ENCODE measurements at regions not wholly inside any gene's neighbourhood (a gene's known extent, or its start where the extent isn't known, plus 50 kb on each side); places are given as distances from the start of the nearest gene placed in this dataset.

DNA sequence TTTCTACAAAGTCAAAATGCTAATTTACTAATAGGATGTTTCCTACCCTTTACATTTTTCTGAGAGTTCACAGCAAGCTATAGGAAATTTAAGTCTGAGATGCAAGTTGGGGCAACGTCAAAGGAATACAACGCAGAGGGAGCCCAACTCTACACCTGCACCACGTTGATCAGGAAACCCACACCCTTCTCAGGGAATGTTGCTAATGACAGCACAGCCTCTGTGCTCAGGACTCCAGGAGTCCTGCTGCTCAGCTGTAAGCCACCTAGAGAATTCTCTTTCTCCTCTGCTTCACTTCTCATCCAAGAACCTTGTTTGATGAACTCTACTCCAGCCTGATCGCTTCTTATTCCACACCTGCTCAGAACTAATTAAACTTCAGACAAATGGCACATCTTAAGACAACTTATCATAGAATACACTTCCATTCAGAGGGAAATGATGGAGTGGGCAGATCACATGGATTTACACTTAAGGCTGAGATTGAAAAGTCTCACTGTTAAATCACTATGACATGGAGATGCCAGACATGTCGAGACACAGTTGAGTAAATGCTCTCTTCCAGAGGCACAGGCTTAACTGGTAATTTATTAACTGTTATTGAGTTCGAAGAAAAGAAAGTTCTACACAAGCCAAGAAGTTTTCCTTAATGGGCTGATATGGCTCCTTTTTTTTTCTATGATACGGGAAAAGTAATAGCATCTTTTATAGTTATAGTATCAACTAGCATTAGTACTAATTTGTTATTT lies 811.6 kb upstream of the ARGLU1 start:
- Histone ChIP-seq H3K36me3 (ENCODE audit: control insufficient read depth in 2 of 2, insufficient read depth in 1 of 2, low read length in 2 of 2) (no peaks in the 10 kb centered on the region), H3K4me1 (ENCODE audit: control insufficient read depth, insufficient read depth, low read length) (no peaks in the 10 kb centered on the region), H3K27ac (ENCODE audit: extremely low read depth, low read depth, low read length) (no peak overlapping the region), H3K9me3 (ENCODE audit: control insufficient read depth, insufficient read depth, low read depth, low read length) (no peaks in the 10 kb centered on the region), H3K4me3 (ENCODE audit: low read depth, low read length) (no peak overlapping the region)
- CTCF ChIA-PET: no interaction called here
- POLR2A ChIA-PET: no interaction called here
- TF ChIP-seq ZNF843 (tag by site-specific recombination; IDR thresholded peaks at IDR 0.05) (no peak), ZNF830 (tag by site-specific recombination; IDR thresholded peaks at IDR 0.05; ENCODE audit: low read depth) (no peak), OSR2 (tag by site-specific recombination; IDR thresholded peaks at IDR 0.05) (no peak), YY1 (tag by site-specific recombination; IDR thresholded peaks at IDR 0.05) (no peak), SP7 (tag by site-specific recombination; IDR thresholded peaks at IDR 0.05) (no peak), ZNF133 (tag by site-specific recombination; IDR thresholded peaks at IDR 0.05) (no peak), SCRT2 (tag by site-specific recombination; IDR thresholded peaks at IDR 0.05) (no peak), ZNF112 (tag by site-specific recombination; IDR thresholded peaks at IDR 0.05) (no peak), ZNF624 (tag by site-specific recombination; IDR thresholded peaks at IDR 0.05) (no peak), ZNF768 (tag by site-specific recombination; IDR thresholded peaks at IDR 0.05) (no peak), ZNF214 (tag by site-specific recombination; IDR thresholded peaks at IDR 0.05; ENCODE audit: borderline replicate concordance) (no peak), MZF1 (tag by site-specific recombination; IDR thresholded peaks at IDR 0.05; ENCODE audit: borderline replicate concordance) (no peak), BCL11B (tag by site-specific recombination; IDR thresholded peaks at IDR 0.05; ENCODE audit: low read depth) (no peak), ZNF560 (tag by site-specific recombination; IDR thresholded peaks at IDR 0.05; ENCODE audit: borderline replicate concordance) (no peak), ZNF621 (tag by site-specific recombination; IDR thresholded peaks at IDR 0.05) (no peak), ZNF155 (tag by site-specific recombination; IDR thresholded peaks at IDR 0.05) (no peak), ZNF777 (tag by site-specific recombination; IDR thresholded peaks at IDR 0.05; ENCODE audit: borderline replicate concordance) (no peak), OVOL3 (tag by site-specific recombination; IDR thresholded peaks at IDR 0.05) (no peak)
- TF ChIP-seq, protein P1, sequence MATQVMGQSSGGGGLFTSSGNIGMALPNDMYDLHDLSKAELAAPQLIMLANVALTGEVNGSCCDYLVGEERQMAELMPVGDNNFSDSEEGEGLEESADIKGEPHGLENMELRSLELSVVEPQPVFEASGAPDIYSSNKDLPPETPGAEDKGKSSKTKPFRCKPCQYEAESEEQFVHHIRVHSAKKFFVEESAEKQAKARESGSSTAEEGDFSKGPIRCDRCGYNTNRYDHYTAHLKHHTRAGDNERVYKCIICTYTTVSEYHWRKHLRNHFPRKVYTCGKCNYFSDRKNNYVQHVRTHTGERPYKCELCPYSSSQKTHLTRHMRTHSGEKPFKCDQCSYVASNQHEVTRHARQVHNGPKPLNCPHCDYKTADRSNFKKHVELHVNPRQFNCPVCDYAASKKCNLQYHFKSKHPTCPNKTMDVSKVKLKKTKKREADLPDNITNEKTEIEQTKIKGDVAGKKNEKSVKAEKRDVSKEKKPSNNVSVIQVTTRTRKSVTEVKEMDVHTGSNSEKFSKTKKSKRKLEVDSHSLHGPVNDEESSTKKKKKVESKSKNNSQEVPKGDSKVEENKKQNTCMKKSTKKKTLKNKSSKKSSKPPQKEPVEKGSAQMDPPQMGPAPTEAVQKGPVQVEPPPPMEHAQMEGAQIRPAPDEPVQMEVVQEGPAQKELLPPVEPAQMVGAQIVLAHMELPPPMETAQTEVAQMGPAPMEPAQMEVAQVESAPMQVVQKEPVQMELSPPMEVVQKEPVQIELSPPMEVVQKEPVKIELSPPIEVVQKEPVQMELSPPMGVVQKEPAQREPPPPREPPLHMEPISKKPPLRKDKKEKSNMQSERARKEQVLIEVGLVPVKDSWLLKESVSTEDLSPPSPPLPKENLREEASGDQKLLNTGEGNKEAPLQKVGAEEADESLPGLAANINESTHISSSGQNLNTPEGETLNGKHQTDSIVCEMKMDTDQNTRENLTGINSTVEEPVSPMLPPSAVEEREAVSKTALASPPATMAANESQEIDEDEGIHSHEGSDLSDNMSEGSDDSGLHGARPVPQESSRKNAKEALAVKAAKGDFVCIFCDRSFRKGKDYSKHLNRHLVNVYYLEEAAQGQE (tag by site-specific recombination; IDR thresholded peaks at IDR 0.05): no peak
- TF ChIP-seq, protein P2, sequence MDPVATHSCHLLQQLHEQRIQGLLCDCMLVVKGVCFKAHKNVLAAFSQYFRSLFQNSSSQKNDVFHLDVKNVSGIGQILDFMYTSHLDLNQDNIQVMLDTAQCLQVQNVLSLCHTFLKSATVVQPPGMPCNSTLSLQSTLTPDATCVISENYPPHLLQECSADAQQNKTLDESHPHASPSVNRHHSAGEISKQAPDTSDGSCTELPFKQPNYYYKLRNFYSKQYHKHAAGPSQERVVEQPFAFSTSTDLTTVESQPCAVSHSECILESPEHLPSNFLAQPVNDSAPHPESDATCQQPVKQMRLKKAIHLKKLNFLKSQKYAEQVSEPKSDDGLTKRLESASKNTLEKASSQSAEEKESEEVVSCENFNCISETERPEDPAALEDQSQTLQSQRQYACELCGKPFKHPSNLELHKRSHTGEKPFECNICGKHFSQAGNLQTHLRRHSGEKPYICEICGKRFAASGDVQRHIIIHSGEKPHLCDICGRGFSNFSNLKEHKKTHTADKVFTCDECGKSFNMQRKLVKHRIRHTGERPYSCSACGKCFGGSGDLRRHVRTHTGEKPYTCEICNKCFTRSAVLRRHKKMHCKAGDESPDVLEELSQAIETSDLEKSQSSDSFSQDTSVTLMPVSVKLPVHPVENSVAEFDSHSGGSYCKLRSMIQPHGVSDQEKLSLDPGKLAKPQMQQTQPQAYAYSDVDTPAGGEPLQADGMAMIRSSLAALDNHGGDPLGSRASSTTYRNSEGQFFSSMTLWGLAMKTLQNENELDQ (tag by site-specific recombination; IDR thresholded peaks at IDR 0.05; ENCODE audit: low read depth): no peak
